Small intestine (tissue), 7 donors: ENCODE measurements at regions not wholly inside any gene's neighbourhood (a gene's known extent, or its start where the extent isn't known, plus 50 kb on each side); places are given as distances from the start of the nearest gene placed in this dataset.

Source experiments
- DNase-seq, 2 donors: peaks; one replicate each; pipeline versions ENCODE4 v3.0.0 to v3.0.0-alpha.2; 2013
- FAIRE-seq: peaks from 2 replicates; lab custom pipeline; 2012; peaks lifted over from hg19 to GRCh38; lab: Jason Lieb, UNC
- H3K27ac ChIP-seq, 3 donors: one replicate each; pipeline ENCODE4 v1.5.1; 2013; ENCODE audit warnings: low read length in 2 of 3, mild to moderate bottlenecking in 2 of 3, control low read depth in 1 of 3, inconsistent platforms in 1 of 3, low read depth in 1 of 3, moderate library complexity in 1 of 3
- H3K27me3 ChIP-seq, 3 donors: one replicate each; pipeline ENCODE4 v1.6.1; 2013; ENCODE audit warnings: low read length in 3 of 3, inconsistent platforms in 1 of 3; ENCODE audit not compliant: control insufficient read depth in 3 of 3, insufficient read depth in 3 of 3
- H3K36me3 ChIP-seq, 3 donors: one replicate each; pipeline ENCODE4 v1.6.1; 2013; ENCODE audit warnings: low read length in 3 of 3, inconsistent platforms in 1 of 3, low read depth in 1 of 3, mild to moderate bottlenecking in 1 of 3, moderate library complexity in 1 of 3; ENCODE audit not compliant: control insufficient read depth in 3 of 3, insufficient read depth in 2 of 3
- H3K4me1 ChIP-seq, 3 donors: one replicate each; pipeline ENCODE4 v1.6.1; 2013; ENCODE audit warnings: low read length in 2 of 3, inconsistent platforms in 1 of 3, low read depth in 1 of 3, mild to moderate bottlenecking in 1 of 3, moderate library complexity in 1 of 3; ENCODE audit not compliant: control insufficient read depth in 3 of 3, insufficient read depth in 2 of 3
- H3K4me3 ChIP-seq, 3 donors: one replicate each; pipeline ENCODE4 v1.5.1; 2013; ENCODE audit warnings: low read length in 3 of 3, control low read depth in 1 of 3, inconsistent platforms in 1 of 3, low read depth in 1 of 3, mild to moderate bottlenecking in 1 of 3, moderate library complexity in 1 of 3
- H3K9me3 ChIP-seq, 2 donors: one replicate each; pipeline ENCODE4 v1.6.1; 2013; ENCODE audit warnings: low read depth in 1 of 2, low read length in 1 of 2; ENCODE audit not compliant: control insufficient read depth in 2 of 2, insufficient read depth in 1 of 2
- WGBS, 3 donors: extraction: QIAGEN DNeasy Blood & Tissue Kit; methylation state at CpG; one replicate each; pipeline ENCODE4 v1.1.7; 2013; 5-methylcytosine and 5-hydroxymethylcytosine counted together
- donor health status: healthy with polysubstance abuse.
- donor health status: control.
- donor health status: control.
- donor health status: Bipolar disorder and iron deficiency.
- donor health status: healthy.

DNA sequence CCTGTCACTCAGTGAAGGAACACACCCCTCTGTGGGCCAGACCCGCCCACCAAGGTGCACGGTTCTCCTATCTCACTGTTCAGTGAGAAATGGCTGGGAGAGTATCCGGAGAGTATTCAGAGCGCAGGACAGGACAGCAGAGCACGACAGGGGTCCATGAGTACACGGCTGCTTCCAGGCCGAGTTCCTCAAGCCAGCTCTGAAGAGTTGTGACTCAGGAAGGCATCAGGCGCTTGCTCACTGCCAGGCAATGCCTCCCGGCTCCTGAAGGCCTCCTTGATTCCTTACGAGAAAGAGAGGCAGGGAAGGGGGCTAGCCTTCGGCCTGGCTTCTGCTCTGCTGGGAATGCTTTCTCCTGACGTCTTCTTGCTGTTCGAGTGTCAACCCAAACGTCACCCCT lies 132.1 kb upstream of the PPP1R26 start:
- FAIRE-seq (no peak), DNase-seq (no peak)
- Histone ChIP-seq H3K9me3 (no peaks in the 10 kb centered on the region), H3K36me3 (no peaks in the 10 kb centered on the region), H3K27ac (no peak overlapping the region), H3K27me3 (no peaks in the 10 kb centered on the region), H3K4me1 (peaks cover 0 to 2% (median 0%) of the 10 kb centered on the region in 3 donors), H3K4me3 (no peak overlapping the region)
- WGBS, 3 donors = 62 to 75% (median 62%) methylated on average over 14 of the region's 14 CpGs

GRCh38 chr9:135348076-135348787 lies 131.3 kb upstream of the PPP1R26 start:
- H3K27me3 ChIP-seq = no peaks in the 10 kb centered on the region
- FAIRE-seq (no peak), DNase-seq (no peak)
- no peak overlapping the region for H3K27ac ChIP-seq
- WGBS, 3 donors = 71 to 83% (median 75%) methylated on average over 23 of the region's 23 CpGs
- H3K4me3 ChIP-seq = no peak overlapping the region
- H3K4me1 ChIP-seq = peaks cover 0 to 2% (median 0%) of the 10 kb centered on the region in 3 donors
- no peaks in the 10 kb centered on the region for H3K36me3 ChIP-seq
- H3K9me3 ChIP-seq = no peaks in the 10 kb centered on the region

- H3K36me3 ChIP-seq = no peaks in the 10 kb centered on the region
- H3K27me3 ChIP-seq = no peaks in the 10 kb centered on the region
- no peak for FAIRE-seq
- H3K4me1 ChIP-seq = peaks cover 0 to 1% (median 0%) of the 10 kb centered on the region in 3 donors
- no peak overlapping the region for H3K27ac ChIP-seq
- no peak for DNase-seq
- no peak overlapping the region for H3K4me3 ChIP-seq
- 68 to 84% (median 80%) methylated on average over 9 of the region's 9 CpGs for WGBS, 3 donors
- no peaks in the 10 kb centered on the region for H3K9me3 ChIP-seq
Measured at GRCh38 chr9:135348788-135349150, 130.8 kb upstream of the PPP1R26 start.

GRCh38 chr9:135349212-135350002 lies 130.2 kb upstream of the PPP1R26 start:
- H3K27me3 ChIP-seq = no peaks in the 10 kb centered on the region
- H3K36me3 ChIP-seq = no peaks in the 10 kb centered on the region
- no peak overlapping the region for H3K27ac ChIP-seq
- no peaks in the 10 kb centered on the region for H3K9me3 ChIP-seq
- no peaks in the 10 kb centered on the region for H3K4me1 ChIP-seq
- no peak for FAIRE-seq
- WGBS, 3 donors = 76 to 80% (median 78%) methylated on average over 22 of the region's 22 CpGs
- H3K4me3 ChIP-seq = no peak overlapping the region
- no peak for DNase-seq

DNA sequence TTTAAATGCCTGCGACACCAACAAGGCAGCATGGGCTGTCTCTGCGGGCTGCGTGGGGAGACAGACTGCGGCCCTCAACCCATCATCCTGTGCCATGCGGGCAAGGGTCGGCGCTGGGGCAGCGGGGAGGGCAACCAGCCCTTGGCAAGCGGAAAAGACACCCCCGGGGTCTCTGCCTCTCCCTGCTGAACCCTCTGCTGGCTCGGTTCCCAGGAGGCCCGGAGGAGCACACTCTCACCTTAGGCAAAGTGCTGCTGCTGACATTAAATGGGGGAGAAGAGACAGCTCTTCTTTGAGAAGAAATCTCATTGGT lies 129.6 kb upstream of the PPP1R26 start:
- DNase-seq = no peak
- Histone ChIP-seq H3K27ac (no peak overlapping the region), H3K4me3 (no peak overlapping the region), H3K27me3 (no peaks in the 10 kb centered on the region), H3K9me3 (no peaks in the 10 kb centered on the region), H3K36me3 (no peaks in the 10 kb centered on the region), H3K4me1 (no peaks in the 10 kb centered on the region)
- FAIRE-seq = no peak
- WGBS, 3 donors = 81 to 91% (median 85%) methylated on average over 12 of the region's 12 CpGs

DNA sequence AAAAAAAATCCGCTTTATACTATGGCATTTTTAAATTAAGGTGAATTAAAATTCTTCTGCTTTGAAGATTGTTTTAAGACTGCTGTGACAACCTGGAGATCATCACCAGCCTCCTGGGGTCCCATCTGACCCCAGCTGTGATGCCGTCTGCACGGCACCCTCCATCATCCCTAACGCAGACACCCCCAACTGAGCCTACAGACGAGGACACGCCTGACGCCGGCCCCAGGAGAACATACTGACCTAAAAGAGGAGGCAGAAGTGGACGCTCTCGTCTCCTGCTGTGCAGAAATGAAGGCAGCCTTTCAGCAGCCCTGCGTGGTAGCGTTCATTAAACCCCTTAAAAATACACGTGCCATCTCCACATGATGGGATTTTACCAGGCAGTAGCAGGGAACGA lies 125.6 kb upstream of the PPP1R26 start:
- FAIRE-seq = no peak
- no peaks in the 10 kb centered on the region for H3K36me3 ChIP-seq
- H3K27ac ChIP-seq = no peak overlapping the region
- no peak overlapping the region for H3K4me3 ChIP-seq
- DNase-seq = no peak
- WGBS, 3 donors = 86 to 88% (median 87%) methylated on average over 14 of the region's 14 CpGs
- no peaks in the 10 kb centered on the region for H3K9me3 ChIP-seq
- H3K4me1 ChIP-seq = no peaks in the 10 kb centered on the region
- H3K27me3 ChIP-seq = no peaks in the 10 kb centered on the region

- no peaks in the 10 kb centered on the region for H3K36me3 ChIP-seq
- no peaks in the 10 kb centered on the region for H3K27me3 ChIP-seq
- WGBS, 3 donors = 70 to 83% (median 71%) methylated on average over 14 to 19 of the region's 19 CpGs
- FAIRE-seq (no peak), DNase-seq (no peak)
- no peak overlapping the region for H3K4me3 ChIP-seq
- no peak overlapping the region for H3K27ac ChIP-seq
- no peaks in the 10 kb centered on the region for H3K4me1 ChIP-seq
- H3K9me3 ChIP-seq = no peaks in the 10 kb centered on the region
Measured at GRCh38 chr9:135355521-135356011, 124.0 kb upstream of the PPP1R26 start.

DNA sequence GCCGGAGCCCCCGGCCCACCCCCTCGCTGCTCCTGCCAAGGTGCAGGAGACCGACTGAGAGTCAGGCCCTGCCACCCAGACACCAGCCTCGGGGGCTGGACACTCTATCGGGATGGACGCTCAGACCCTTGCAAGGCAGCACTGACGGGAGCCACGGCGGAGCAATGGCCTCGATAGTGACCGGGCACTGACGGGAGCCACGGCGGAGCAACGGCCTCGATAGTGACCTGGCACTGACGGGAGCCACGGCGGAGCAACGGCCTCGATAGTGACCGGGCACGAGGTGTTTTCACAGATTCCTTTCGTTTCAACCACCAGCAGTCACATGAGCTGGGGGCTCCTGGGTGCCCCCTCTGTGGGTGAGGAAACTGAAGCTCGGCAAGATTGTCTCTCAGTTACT lies 123.6 kb upstream of the PPP1R26 start:
- Histone ChIP-seq H3K4me1 (no peaks in the 10 kb centered on the region), H3K27ac (no peak overlapping the region), H3K27me3 (no peaks in the 10 kb centered on the region), H3K36me3 (no peaks in the 10 kb centered on the region), H3K9me3 (no peaks in the 10 kb centered on the region), H3K4me3 (no peak overlapping the region)
- 84 to 91% (median 87%) methylated on average over 25 to 26 of the region's 26 CpGs for WGBS, 3 donors
- FAIRE-seq = no peak
- DNase-seq = no peak
